GM12891 (cell line): ENCODE measurements at regions not wholly inside any gene's neighbourhood (a gene's known extent, or its start where the extent isn't known, plus 50 kb on each side); places are given as distances from the start of the nearest gene placed in this dataset.

Experiments used
- PAX5 ChIP-seq: IDR thresholded peaks from 2 replicates; pipeline ENCODE4 v1.6.1; 2011; ENCODE audit warnings: low read length, moderate library complexity, mild to moderate bottlenecking; ENCODE audit not compliant: insufficient read depth, severe bottlenecking
- POLR2A ChIP-seq: IDR thresholded peaks from 2 replicates; pipeline ENCODE4 v1.6.1; 2011; ENCODE audit warnings: low read depth, low read length, control low read depth
- POLR2AphosphoS5 ChIP-seq: IDR thresholded peaks from 2 replicates; pipeline ENCODE4 v1.6.1; 2011; ENCODE audit warnings: low read depth, low read length, control low read depth
- SPI1 ChIP-seq: IDR thresholded peaks from 2 replicates; pipeline ENCODE4 v1.6.1; 2011; ENCODE audit warnings: low read depth, low read length, control low read depth
- TAF1 ChIP-seq: IDR thresholded peaks from 2 replicates; pipeline ENCODE4 v1.6.1; 2011; ENCODE audit warnings: low read depth, low read length, control low read depth

GRCh38 chr22:26933105-26933590 is 275.8 kb downstream of the MIAT start:
- no peak for TF ChIP-seq POLR2AphosphoS5
- TF ChIP-seq POLR2A = no peak
- TF ChIP-seq PAX5 = no peak
- TF ChIP-seq TAF1 = no peak
- TF ChIP-seq SPI1 = no peak
